SKM-1 treated with dmso at 0.1 percent for 144 hours (cell line): ENCODE measurements at regions not wholly inside any gene's neighbourhood (a gene's known extent, or its start where the extent isn't known, plus 50 kb on each side); places are given as distances from the start of the nearest gene placed in this dataset.

ENCODE experiments used
- DNase-seq: peaks from one replicate; lab custom pipeline; 2025; ENCODE audit not compliant: unreplicated experiment; lab: John Stamatoyannopoulos, UW

GRCh38 chrX:121102101-121102500 is 54.7 kb downstream of the GLUD2 start:
- no peak for DNase-seq

- DNase-seq: no peak
These were observed 56.0 kb downstream of the GLUD2 start for GRCh38 chrX:121103381-121103780.

GRCh38 chrX:121106484-121107235 is 59.2 kb downstream of the GLUD2 start:
- no peak for DNase-seq

- DNase-seq: no peak
These were observed 62.6 kb downstream of the GLUD2 start for GRCh38 chrX:121109986-121110385.

GRCh38 chrX:121110536-121110935 is 63.1 kb downstream of the GLUD2 start:
- DNase-seq: no peak

GRCh38 chrX:121114691-121115090 is 67.3 kb downstream of the GLUD2 start:
- DNase-seq: no peak

- DNase-seq: no peak
These were observed 73.5 kb downstream of the GLUD2 start for GRCh38 chrX:121120690-121121605.

- no peak for DNase-seq
These were observed 74.9 kb downstream of the GLUD2 start for GRCh38 chrX:121122332-121122731.

- DNase-seq: no peak
These were observed 81.8 kb downstream of the GLUD2 start for GRCh38 chrX:121128925-121129877.

- no peak for DNase-seq
These were observed 85.3 kb downstream of the GLUD2 start for GRCh38 chrX:121132675-121133074.

- DNase-seq: no peak
These were observed 88.2 kb downstream of the GLUD2 start for GRCh38 chrX:121135488-121136207.

- no peak for DNase-seq
These were observed 98.7 kb downstream of the GLUD2 start for GRCh38 chrX:121146059-121146628.

- no peak for DNase-seq
These were observed 102.8 kb downstream of the GLUD2 start for GRCh38 chrX:121150217-121150616.

GRCh38 chrX:121151293-121151692 is 103.9 kb downstream of the GLUD2 start:
- DNase-seq: no peak

- no peak for DNase-seq
These were observed 107.5 kb downstream of the GLUD2 start for GRCh38 chrX:121154858-121155404.

- DNase-seq: no peak
These were observed 113.6 kb downstream of the GLUD2 start for GRCh38 chrX:121160987-121161386.

- DNase-seq: no peak
These were observed 114.1 kb downstream of the GLUD2 start for GRCh38 chrX:121161501-121161933.

- no peak for DNase-seq
These were observed 116.0 kb downstream of the GLUD2 start for GRCh38 chrX:121163443-121163842.

GRCh38 chrX:121165930-121166359 is 118.5 kb downstream of the GLUD2 start:
- no peak for DNase-seq
